ENCODE measurements at regions not wholly inside any gene's neighbourhood (a gene's known extent, or its start where the extent isn't known, plus 50 kb on each side); places are given as distances from the start of the nearest gene placed in this dataset.

- POLR2A ChIA-PET: no interaction called here
- H3K4me3 ChIP-seq (replicated peaks in 1 of 3; ENCODE audit: insufficient read depth in 1 of 3, low read depth in 1 of 3, low read length in 3 of 3): no peak overlapping the region
- no peak for TF ChIP-seq MAX (IDR thresholded peaks at IDR 0.05; ENCODE audit: insufficient read depth, insufficient read length)
- TF ChIP-seq EZH2 (IDR thresholded peaks at IDR 0.05; ENCODE audit: borderline replicate concordance, low read depth, low read length, severe bottlenecking): no peak
- no peak for TF ChIP-seq POLR2AphosphoS5 (IDR thresholded peaks at IDR 0.05; ENCODE audit: insufficient read depth, low read depth, low read length)
- no peak for TF ChIP-seq JUN (IDR thresholded peaks at IDR 0.05; ENCODE audit: borderline replicate concordance, insufficient read depth, insufficient read length, low read depth)
- no peak for TF ChIP-seq FOS (IDR thresholded peaks at IDR 0.05; ENCODE audit: borderline replicate concordance, insufficient read depth, low read length)
- no peak for TF ChIP-seq MYC (IDR thresholded peaks at IDR 0.05; ENCODE audit: low read depth, low read length)
- TF ChIP-seq CTCF (IDR thresholded peaks at IDR 0.05; ENCODE audit: extremely low read depth in 1 of 2, insufficient read depth in 1 of 2, low read depth in 1 of 2, low read length in 2 of 2): no peak
- no peak for TF ChIP-seq POLR2A (IDR thresholded peaks at IDR 0.05; ENCODE audit: low read depth, low read length)
- TF ChIP-seq GATA2 (IDR thresholded peaks at IDR 0.05; ENCODE audit: insufficient read depth, insufficient read length, low read depth, low read length): no peak
- CTCF ChIA-PET: no interaction called here
- BruUV-seq (replicated peaks): no TSS peak
- no peaks in the 10 kb centered on the region for H3K9me1 ChIP-seq (replicated peaks; ENCODE audit: control insufficient read depth, extremely low read depth, insufficient read depth, low read length)
- dilution Hi-C loops (cut with MboI; ENCODE audit: extremely low pct_ligation_motif_present, low sequenced_read_pairs) (no loop called here), intact Hi-C loops (cut with micrococcal nuclease) (no loop called here)
- no peaks in the 10 kb centered on the region for H3K4me1 ChIP-seq (ENCODE audit: control insufficient read depth, extremely low read depth, insufficient read depth, low read length)
- H3K27me3 ChIP-seq (ENCODE audit: control insufficient read depth in 2 of 2, insufficient read depth in 2 of 2, low read length in 2 of 2): no peaks in the 10 kb centered on the region
- peaks cover 3% of the 10 kb centered on the region for H3K9me3 ChIP-seq (replicated peaks; ENCODE audit: control insufficient read depth, insufficient read depth, low read length)
- no peaks in the 10 kb centered on the region for H4K20me1 ChIP-seq (replicated peaks; ENCODE audit: control insufficient read depth, extremely low read depth, insufficient read depth, low read length)
- H3K79me2 ChIP-seq (ENCODE audit: control insufficient read depth, insufficient read depth, low read length): no peaks in the 10 kb centered on the region
- no peaks in the 10 kb centered on the region for H3K36me3 ChIP-seq (ENCODE audit: control insufficient read depth in 2 of 2, extremely low read depth in 1 of 2, insufficient read depth in 2 of 2, low read length in 2 of 2)
- H3K9ac ChIP-seq (replicated peaks; ENCODE audit: extremely low read depth, insufficient read depth, low read length): no peak overlapping the region
- DNase-seq (ENCODE audit: low read depth, low spot score) (no peak), FAIRE-seq (no peak)
- H3K27ac ChIP-seq (ENCODE audit: insufficient read depth, low read depth, low read length): no peak overlapping the region
- H3K4me2 ChIP-seq (ENCODE audit: insufficient read depth, low read length): no peak overlapping the region
- H2AFZ ChIP-seq (ENCODE audit: low read depth, low read length): no peak overlapping the region
Observed at GRCh38 chr10:131834152-131834810, 66.5 kb upstream of the PPP2R2D start.
